ENCODE measurements at regions not wholly inside any gene's neighbourhood (a gene's known extent, or its start where the extent isn't known, plus 50 kb on each side); places are given as distances from the start of the nearest gene placed in this dataset.

DNA sequence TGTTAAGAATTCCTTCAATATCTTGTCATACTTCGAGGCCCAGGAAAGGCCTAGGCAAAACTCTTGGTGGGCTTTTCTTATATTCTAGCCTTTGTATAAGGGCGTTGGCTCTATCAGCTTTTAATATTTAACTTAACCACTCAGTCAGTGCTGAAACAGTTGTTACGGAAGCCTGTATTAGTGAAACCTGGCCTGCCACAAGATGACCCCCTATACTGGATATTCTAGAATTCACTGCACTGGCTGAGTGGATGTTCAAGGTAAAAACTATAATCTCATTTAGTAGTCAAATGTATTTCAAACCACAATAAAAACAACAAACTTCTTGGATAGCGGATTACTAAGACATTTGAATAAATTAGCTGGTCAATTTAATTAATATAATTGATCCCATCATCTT lies 91.7 kb upstream of the HNMT start:
- TF ChIP-seq ZNF274 (IDR thresholded peaks at IDR 0.05; ENCODE audit: low read depth, low read length) (no peak), SUZ12 (IDR thresholded peaks at IDR 0.05; ENCODE audit: extremely low read depth, insufficient read depth, insufficient read length) (no peak)

Measured in NT2/D1 (cell line).